ENCODE measurements at regions not wholly inside any gene's neighbourhood (a gene's known extent, or its start where the extent isn't known, plus 50 kb on each side); places are given as distances from the start of the nearest gene placed in this dataset.

DNA sequence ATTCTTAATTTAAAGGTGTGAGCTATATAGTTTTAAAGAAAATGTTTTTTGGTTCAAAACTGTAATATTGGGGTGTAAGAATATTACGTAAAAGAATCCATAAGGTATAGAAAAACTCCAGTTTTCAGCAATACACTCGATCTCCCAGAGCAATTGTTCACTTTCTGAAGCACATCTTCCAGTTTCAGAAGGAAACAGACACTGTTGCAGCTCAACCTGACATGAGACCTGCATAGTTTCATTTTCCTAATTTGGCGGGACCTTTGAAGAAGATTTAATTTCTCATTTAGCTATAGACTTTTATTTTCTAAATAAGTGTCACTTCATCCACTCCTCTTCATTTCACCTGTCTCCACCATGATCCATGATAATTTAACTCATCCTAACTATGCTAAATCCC lies 281.5 kb downstream of the HTR1B start:
- ATAC-seq (no peak), DNase-seq (ENCODE audit: low read depth, low spot score) (no peak)
- Histone ChIP-seq H3K4me3 (ENCODE audit: low read depth in 2 of 2, low read length in 2 of 2) (no peak overlapping the region), H3K27ac (ENCODE audit: low read length) (no peak overlapping the region), H3K9me3 (ENCODE audit: control insufficient read depth, insufficient read depth, low read depth, low read length) (no peaks in the 10 kb centered on the region), H3K4me1 (ENCODE audit: control insufficient read depth, insufficient read depth, low read length) (peaks cover 5% of the 10 kb centered on the region; the same call in 1 of the 2 replicates), H3K36me3 (ENCODE audit: control insufficient read depth, insufficient read depth, low read length) (no peaks in the 10 kb centered on the region), H3K27me3 (ENCODE audit: control insufficient read depth, insufficient read depth, low read length) (no peaks in the 10 kb centered on the region)
- no TSS peak for BruUV-seq (replicated peaks)
- TF ChIP-seq SIN3A (IDR thresholded peaks at IDR 0.05; ENCODE audit: borderline replicate concordance, insufficient read depth, low read depth, low read length): no peak
- no peak for TF ChIP-seq TCF7L2 (IDR thresholded peaks at IDR 0.05; ENCODE audit: low read depth, low read length)
- TF ChIP-seq, protein P1, sequence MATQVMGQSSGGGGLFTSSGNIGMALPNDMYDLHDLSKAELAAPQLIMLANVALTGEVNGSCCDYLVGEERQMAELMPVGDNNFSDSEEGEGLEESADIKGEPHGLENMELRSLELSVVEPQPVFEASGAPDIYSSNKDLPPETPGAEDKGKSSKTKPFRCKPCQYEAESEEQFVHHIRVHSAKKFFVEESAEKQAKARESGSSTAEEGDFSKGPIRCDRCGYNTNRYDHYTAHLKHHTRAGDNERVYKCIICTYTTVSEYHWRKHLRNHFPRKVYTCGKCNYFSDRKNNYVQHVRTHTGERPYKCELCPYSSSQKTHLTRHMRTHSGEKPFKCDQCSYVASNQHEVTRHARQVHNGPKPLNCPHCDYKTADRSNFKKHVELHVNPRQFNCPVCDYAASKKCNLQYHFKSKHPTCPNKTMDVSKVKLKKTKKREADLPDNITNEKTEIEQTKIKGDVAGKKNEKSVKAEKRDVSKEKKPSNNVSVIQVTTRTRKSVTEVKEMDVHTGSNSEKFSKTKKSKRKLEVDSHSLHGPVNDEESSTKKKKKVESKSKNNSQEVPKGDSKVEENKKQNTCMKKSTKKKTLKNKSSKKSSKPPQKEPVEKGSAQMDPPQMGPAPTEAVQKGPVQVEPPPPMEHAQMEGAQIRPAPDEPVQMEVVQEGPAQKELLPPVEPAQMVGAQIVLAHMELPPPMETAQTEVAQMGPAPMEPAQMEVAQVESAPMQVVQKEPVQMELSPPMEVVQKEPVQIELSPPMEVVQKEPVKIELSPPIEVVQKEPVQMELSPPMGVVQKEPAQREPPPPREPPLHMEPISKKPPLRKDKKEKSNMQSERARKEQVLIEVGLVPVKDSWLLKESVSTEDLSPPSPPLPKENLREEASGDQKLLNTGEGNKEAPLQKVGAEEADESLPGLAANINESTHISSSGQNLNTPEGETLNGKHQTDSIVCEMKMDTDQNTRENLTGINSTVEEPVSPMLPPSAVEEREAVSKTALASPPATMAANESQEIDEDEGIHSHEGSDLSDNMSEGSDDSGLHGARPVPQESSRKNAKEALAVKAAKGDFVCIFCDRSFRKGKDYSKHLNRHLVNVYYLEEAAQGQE (IDR thresholded peaks at IDR 0.05; ENCODE audit: insufficient read depth in 1 of 2, low read depth in 2 of 2, low read length in 1 of 2): no peak
- TF ChIP-seq, protein P2, sequence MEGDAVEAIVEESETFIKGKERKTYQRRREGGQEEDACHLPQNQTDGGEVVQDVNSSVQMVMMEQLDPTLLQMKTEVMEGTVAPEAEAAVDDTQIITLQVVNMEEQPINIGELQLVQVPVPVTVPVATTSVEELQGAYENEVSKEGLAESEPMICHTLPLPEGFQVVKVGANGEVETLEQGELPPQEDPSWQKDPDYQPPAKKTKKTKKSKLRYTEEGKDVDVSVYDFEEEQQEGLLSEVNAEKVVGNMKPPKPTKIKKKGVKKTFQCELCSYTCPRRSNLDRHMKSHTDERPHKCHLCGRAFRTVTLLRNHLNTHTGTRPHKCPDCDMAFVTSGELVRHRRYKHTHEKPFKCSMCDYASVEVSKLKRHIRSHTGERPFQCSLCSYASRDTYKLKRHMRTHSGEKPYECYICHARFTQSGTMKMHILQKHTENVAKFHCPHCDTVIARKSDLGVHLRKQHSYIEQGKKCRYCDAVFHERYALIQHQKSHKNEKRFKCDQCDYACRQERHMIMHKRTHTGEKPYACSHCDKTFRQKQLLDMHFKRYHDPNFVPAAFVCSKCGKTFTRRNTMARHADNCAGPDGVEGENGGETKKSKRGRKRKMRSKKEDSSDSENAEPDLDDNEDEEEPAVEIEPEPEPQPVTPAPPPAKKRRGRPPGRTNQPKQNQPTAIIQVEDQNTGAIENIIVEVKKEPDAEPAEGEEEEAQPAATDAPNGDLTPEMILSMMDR (IDR thresholded peaks at IDR 0.05): no peak
- TF ChIP-seq POLR2AphosphoS5 (IDR thresholded peaks at IDR 0.05; ENCODE audit: low read depth, low read length): no peak
- in situ Hi-C loops (cut with HindIII; ENCODE audit: low pct_unique_long_range_greater_than_20kb, low sequenced_read_pairs): no loop called here
- CTCF ChIA-PET: no interaction called here
- intact Hi-C loops (cut with micrococcal nuclease; ENCODE audit: unreplicated experiment): no loop called here
- POLR2A ChIA-PET: no interaction called here

GRCh38 chr6:77180326-77180725 lies 283.0 kb downstream of the HTR1B start:
- CTCF ChIA-PET: no interaction called here
- in situ Hi-C loops (cut with HindIII; ENCODE audit: low pct_unique_long_range_greater_than_20kb, low sequenced_read_pairs) (no loop called here), intact Hi-C loops (cut with micrococcal nuclease; ENCODE audit: unreplicated experiment) (no loop called here)
- ATAC-seq (no peak), DNase-seq (ENCODE audit: low read depth, low spot score) (no peak)
- no TSS peak for BruUV-seq (replicated peaks)
- H3K36me3 ChIP-seq (ENCODE audit: control insufficient read depth, insufficient read depth, low read length): no peaks in the 10 kb centered on the region
- H3K4me3 ChIP-seq (ENCODE audit: low read depth in 2 of 2, low read length in 2 of 2): no peak overlapping the region
- peaks cover 5% of the 10 kb centered on the region; the same call in 1 of the 2 replicates for H3K4me1 ChIP-seq (ENCODE audit: control insufficient read depth, insufficient read depth, low read length)
- no peaks in the 10 kb centered on the region for H3K27me3 ChIP-seq (ENCODE audit: control insufficient read depth, insufficient read depth, low read length)
- POLR2A ChIA-PET: no interaction called here
- no peaks in the 10 kb centered on the region for H3K9me3 ChIP-seq (ENCODE audit: control insufficient read depth, insufficient read depth, low read depth, low read length)
- H3K27ac ChIP-seq (ENCODE audit: low read length): peak overlapping the region; percentile 26
- TF ChIP-seq, protein P2 (IDR thresholded peaks at IDR 0.05): no peak
- no peak for TF ChIP-seq TCF7L2 (IDR thresholded peaks at IDR 0.05; ENCODE audit: low read depth, low read length)
- TF ChIP-seq, protein P1 (IDR thresholded peaks at IDR 0.05; ENCODE audit: insufficient read depth in 1 of 2, low read depth in 2 of 2, low read length in 1 of 2): no peak
- no peak for TF ChIP-seq POLR2AphosphoS5 (IDR thresholded peaks at IDR 0.05; ENCODE audit: low read depth, low read length)
- no peak for TF ChIP-seq SIN3A (IDR thresholded peaks at IDR 0.05; ENCODE audit: borderline replicate concordance, insufficient read depth, low read depth, low read length)

All from Panc1 (cell line).